SK-N-SH treated with all-trans-retinoic acid at 6 μM for 48 hours (cell line): ENCODE measurements at regions not wholly inside any gene's neighbourhood (a gene's known extent, or its start where the extent isn't known, plus 50 kb on each side); places are given as distances from the start of the nearest gene placed in this dataset.

Source experiments
- ATAC-seq: fragments of 200-7000 bp; cut with Tn5 transposase; 3 replicates; pipeline ENCODE4 v1.9.1; 2020; ENCODE audit warnings: mild to moderate bottlenecking, moderate library complexity
- ARNTL ChIP-seq: fragments of 450-650 bp; formaldehyde crosslinking; IDR thresholded peaks from 2 replicates; pipeline ENCODE4 v1.5.0; 2020; ENCODE audit warnings: low read depth, mild to moderate bottlenecking, moderate library complexity, borderline replicate concordance
- BACH2 ChIP-seq: fragments of 250-450 bp; sonication (Bioruptor Pico); IDR thresholded peaks from 2 replicates; pipeline ENCODE4 v1.9.0; 2021; ENCODE audit warnings: mild to moderate bottlenecking, borderline replicate concordance
- CSDC2 ChIP-seq: fragments of 250-450 bp; sonication (Bioruptor Pico); IDR thresholded peaks from 2 replicates; pipeline ENCODE4 v1.5.0; 2020; ENCODE audit warnings: mild to moderate bottlenecking, moderate library complexity
- ESRRG ChIP-seq: fragments of 250-450 bp; sonication (Bioruptor Pico); IDR thresholded peaks from 2 replicates; pipeline ENCODE4 v1.6.1; 2021; ENCODE audit warnings: mild to moderate bottlenecking
- GLIS3 ChIP-seq: fragments of 250-450 bp; sonication (Bioruptor Pico); IDR thresholded peaks from 2 replicates; pipeline ENCODE4 v1.5.0; 2020; ENCODE audit warnings: mild to moderate bottlenecking, moderate library complexity
- ISL1 ChIP-seq: fragments of 250-450 bp; sonication (Bioruptor Pico); IDR thresholded peaks from 2 replicates; pipeline ENCODE4 v2.1.2; 2022; ENCODE audit warnings: mild to moderate bottlenecking, moderate library complexity
- RARB ChIP-seq: fragments of 250-450 bp; sonication (Bioruptor Pico); IDR thresholded peaks from 2 replicates; pipeline ENCODE4 v1.8.0; 2021; ENCODE audit warnings: mild to moderate bottlenecking, moderate library complexity
- SNAI2 ChIP-seq: fragments of 250-450 bp; sonication (Bioruptor Pico); IDR thresholded peaks from 2 replicates; pipeline ENCODE4 v1.5.0; 2020; ENCODE audit warnings: mild to moderate bottlenecking, moderate library complexity
- TCF4 ChIP-seq: fragments of 250-450 bp; sonication (Bioruptor Pico); IDR thresholded peaks from 2 replicates; pipeline ENCODE4 v1.8.0; 2021; ENCODE audit warnings: mild to moderate bottlenecking, moderate library complexity, borderline replicate concordance
- TOX ChIP-seq: fragments of 250-450 bp; sonication (Bioruptor Pico); IDR thresholded peaks from 2 replicates; pipeline ENCODE4 v1.8.0; 2021; ENCODE audit warnings: mild to moderate bottlenecking, moderate library complexity, borderline replicate concordance
- ZFP3 ChIP-seq: fragments of 250-450 bp; sonication (Bioruptor Pico); IDR thresholded peaks from 2 replicates; pipeline ENCODE4 v1.5.0; 2020; ENCODE audit warnings: mild to moderate bottlenecking, moderate library complexity
- ZFP30 ChIP-seq: fragments of 450-650 bp; formaldehyde crosslinking; IDR thresholded peaks from 2 replicates; pipeline ENCODE4 v1.5.0; 2022; ENCODE audit warnings: mild to moderate bottlenecking, moderate library complexity
- ZNF8 ChIP-seq: fragments of 450-650 bp; formaldehyde crosslinking; IDR thresholded peaks from 2 replicates; pipeline ENCODE4 v1.5.0; 2020; ENCODE audit warnings: mild to moderate bottlenecking, moderate library complexity
- TF ChIP-seq, protein P1 (sequence below): fragments of 250-450 bp; sonication (Bioruptor Pico); IDR thresholded peaks from 2 replicates; pipeline ENCODE4 v1.5.1; 2021; ENCODE audit warnings: mild to moderate bottlenecking, moderate library complexity
- TF ChIP-seq, protein P2 (sequence below): fragments of 250-450 bp; sonication (Bioruptor Pico); IDR thresholded peaks from 2 replicates; pipeline ENCODE4 v1.5.0; 2020; ENCODE audit warnings: mild to moderate bottlenecking, moderate library complexity
- TF ChIP-seq, protein P3 (sequence below): fragments of 250-450 bp; sonication (Bioruptor Pico); IDR thresholded peaks from 2 replicates; pipeline ENCODE4 v1.8.0; 2020; ENCODE audit warnings: mild to moderate bottlenecking, moderate library complexity, borderline replicate concordance
- TF ChIP-seq, protein P4 (sequence below): fragments of 250-450 bp; sonication (Bioruptor Pico); IDR thresholded peaks from 2 replicates; pipeline ENCODE4 v1.5.1; 2020; ENCODE audit warnings: low read depth, mild to moderate bottlenecking, moderate library complexity

DNA sequence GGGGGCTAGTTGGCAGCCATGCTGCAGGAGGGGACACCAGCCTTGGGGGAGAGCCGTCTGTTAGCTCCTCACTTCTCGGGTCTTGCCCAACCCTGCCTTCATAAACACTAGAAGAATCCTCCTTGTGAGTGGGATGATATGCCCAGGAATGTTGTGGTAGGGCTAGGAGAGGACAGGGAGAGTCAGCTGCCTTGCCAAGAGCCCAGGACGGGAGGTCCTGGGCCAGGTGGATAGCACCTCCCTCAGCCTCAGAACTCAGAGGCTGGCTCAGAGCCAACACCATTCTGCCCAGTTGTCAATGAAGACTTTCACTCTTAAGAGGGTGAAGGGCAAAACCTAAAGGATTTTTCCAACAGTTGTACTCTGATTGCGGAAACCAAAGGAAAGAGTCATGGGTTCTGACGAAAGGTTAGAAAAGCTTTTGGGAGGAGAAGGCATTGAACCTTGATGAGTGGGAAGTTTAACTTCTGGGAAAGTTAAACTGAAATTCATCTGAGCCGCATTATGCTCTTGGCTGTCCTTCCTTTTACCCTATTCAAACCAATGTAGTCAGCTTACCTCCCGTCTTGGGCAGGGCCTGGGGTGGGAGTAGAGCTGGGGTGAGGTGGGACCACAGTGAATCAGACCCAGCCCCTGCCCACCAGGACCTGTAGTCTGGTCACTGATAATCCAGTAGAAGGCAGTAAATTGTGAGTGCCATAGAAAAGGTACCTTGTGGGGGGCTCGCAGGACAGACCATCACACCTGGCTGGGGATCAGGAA is 81.9 kb downstream of the FAM43A start:
- TF ChIP-seq ZNF8 (CRISPR knock-in tag) (no peak), CSDC2 (CRISPR knock-in tag) (no peak)
- ATAC-seq, result no peak

DNA sequence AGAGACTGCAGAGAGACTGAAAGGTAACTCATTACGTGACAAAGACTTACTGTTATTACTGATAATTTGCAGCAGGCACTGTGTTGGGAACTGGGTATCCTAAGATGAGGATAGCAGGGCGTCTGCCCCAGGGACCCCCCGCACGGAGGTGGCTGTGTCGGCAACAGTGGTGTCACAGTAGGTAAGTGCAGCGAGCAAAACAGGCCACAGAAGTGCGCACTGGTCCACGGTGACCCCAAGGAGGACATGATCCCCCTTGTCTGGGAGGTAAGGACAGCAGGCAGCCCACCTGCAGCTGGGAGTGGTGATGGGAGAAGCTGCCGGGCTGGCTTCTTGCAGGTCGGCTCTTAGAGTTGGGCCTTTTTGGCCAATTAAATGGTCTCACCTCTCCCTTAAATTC is 82.9 kb downstream of the FAM43A start:
- ATAC-seq, result no peak
- TF ChIP-seq ZFP3 (CRISPR knock-in tag) (no peak), TCF4 (CRISPR knock-in tag) (no peak), BACH2 (CRISPR knock-in tag) (no peak), CSDC2 (CRISPR knock-in tag) (no peak), TOX (CRISPR knock-in tag) (no peak), RARB (CRISPR knock-in tag) (no peak), ISL1 (CRISPR knock-in tag) (no peak)
- TF ChIP-seq, protein P1, sequence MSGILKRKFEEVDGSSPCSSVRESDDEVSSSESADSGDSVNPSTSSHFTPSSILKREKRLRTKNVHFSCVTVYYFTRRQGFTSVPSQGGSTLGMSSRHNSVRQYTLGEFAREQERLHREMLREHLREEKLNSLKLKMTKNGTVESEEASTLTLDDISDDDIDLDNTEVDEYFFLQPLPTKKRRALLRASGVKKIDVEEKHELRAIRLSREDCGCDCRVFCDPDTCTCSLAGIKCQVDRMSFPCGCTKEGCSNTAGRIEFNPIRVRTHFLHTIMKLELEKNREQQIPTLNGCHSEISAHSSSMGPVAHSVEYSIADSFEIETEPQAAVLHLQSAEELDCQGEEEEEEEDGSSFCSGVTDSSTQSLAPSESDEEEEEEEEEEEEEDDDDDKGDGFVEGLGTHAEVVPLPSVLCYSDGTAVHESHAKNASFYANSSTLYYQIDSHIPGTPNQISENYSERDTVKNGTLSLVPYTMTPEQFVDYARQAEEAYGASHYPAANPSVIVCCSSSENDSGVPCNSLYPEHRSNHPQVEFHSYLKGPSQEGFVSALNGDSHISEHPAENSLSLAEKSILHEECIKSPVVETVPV (CRISPR knock-in tag), result no peak
- TF ChIP-seq, protein P2, sequence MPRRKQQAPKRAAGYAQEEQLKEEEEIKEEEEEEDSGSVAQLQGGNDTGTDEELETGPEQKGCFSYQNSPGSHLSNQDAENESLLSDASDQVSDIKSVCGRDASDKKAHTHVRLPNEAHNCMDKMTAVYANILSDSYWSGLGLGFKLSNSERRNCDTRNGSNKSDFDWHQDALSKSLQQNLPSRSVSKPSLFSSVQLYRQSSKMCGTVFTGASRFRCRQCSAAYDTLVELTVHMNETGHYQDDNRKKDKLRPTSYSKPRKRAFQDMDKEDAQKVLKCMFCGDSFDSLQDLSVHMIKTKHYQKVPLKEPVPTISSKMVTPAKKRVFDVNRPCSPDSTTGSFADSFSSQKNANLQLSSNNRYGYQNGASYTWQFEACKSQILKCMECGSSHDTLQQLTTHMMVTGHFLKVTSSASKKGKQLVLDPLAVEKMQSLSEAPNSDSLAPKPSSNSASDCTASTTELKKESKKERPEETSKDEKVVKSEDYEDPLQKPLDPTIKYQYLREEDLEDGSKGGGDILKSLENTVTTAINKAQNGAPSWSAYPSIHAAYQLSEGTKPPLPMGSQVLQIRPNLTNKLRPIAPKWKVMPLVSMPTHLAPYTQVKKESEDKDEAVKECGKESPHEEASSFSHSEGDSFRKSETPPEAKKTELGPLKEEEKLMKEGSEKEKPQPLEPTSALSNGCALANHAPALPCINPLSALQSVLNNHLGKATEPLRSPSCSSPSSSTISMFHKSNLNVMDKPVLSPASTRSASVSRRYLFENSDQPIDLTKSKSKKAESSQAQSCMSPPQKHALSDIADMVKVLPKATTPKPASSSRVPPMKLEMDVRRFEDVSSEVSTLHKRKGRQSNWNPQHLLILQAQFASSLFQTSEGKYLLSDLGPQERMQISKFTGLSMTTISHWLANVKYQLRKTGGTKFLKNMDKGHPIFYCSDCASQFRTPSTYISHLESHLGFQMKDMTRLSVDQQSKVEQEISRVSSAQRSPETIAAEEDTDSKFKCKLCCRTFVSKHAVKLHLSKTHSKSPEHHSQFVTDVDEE (CRISPR knock-in tag), result no peak
- TF ChIP-seq, protein P3, sequence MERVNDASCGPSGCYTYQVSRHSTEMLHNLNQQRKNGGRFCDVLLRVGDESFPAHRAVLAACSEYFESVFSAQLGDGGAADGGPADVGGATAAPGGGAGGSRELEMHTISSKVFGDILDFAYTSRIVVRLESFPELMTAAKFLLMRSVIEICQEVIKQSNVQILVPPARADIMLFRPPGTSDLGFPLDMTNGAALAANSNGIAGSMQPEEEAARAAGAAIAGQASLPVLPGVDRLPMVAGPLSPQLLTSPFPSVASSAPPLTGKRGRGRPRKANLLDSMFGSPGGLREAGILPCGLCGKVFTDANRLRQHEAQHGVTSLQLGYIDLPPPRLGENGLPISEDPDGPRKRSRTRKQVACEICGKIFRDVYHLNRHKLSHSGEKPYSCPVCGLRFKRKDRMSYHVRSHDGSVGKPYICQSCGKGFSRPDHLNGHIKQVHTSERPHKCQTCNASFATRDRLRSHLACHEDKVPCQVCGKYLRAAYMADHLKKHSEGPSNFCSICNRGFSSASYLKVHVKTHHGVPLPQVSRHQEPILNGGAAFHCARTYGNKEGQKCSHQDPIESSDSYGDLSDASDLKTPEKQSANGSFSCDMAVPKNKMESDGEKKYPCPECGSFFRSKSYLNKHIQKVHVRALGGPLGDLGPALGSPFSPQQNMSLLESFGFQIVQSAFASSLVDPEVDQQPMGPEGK (CRISPR knock-in tag), result no peak
- TF ChIP-seq, all 23 proteins: peak for 0

DNA sequence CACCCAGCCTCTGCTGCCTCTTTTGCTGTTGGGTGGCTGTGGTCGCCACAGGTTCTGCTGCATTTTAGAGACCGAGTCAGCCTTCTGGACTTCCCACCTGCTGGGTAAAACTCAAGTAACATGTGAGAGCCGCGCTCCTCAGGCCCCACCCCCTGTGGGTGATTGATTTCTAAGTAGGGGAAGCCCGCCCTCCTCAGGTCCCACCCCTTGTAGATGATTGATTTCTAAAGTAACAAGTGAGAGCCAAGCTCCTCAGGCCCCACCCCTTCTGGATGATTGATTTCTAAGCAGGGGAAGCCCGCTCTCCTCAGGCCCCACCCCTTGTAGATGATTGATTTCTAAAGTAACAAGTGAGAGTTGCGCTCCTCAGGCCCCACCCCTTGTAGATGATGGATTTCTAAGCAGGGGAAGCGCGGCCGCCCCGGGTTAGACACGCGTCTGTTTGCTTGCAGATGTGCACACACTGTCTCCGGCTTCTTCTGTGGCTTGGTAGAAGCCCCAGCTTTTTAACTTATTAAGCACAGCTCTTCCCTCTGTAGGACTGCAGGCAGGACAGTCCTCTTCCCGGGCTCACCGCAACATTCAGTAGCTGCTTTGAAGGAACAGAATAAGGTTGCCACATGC is 83.4 kb downstream of the FAM43A start:
- TF ChIP-seq ZFP30 (no peak), RARB (CRISPR knock-in tag) (no peak), ZFP3 (CRISPR knock-in tag) (no peak), TOX (CRISPR knock-in tag) (no peak), ZNF8 (CRISPR knock-in tag) (no peak), ARNTL (CRISPR knock-in tag) (no peak), TCF4 (CRISPR knock-in tag) (no peak), ESRRG (CRISPR knock-in tag) (no peak), SNAI2 (CRISPR knock-in tag) (no peak)
- TF ChIP-seq, protein P4, sequence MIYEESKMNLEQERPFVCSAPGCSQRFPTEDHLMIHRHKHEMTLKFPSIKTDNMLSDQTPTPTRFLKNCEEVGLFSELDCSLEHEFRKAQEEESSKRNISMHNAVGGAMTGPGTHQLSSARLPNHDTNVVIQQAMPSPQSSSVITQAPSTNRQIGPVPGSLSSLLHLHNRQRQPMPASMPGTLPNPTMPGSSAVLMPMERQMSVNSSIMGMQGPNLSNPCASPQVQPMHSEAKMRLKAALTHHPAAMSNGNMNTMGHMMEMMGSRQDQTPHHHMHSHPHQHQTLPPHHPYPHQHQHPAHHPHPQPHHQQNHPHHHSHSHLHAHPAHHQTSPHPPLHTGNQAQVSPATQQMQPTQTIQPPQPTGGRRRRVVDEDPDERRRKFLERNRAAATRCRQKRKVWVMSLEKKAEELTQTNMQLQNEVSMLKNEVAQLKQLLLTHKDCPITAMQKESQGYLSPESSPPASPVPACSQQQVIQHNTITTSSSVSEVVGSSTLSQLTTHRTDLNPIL (CRISPR knock-in tag), result no peak
- ATAC-seq, result peak; percentile 97

DNA sequence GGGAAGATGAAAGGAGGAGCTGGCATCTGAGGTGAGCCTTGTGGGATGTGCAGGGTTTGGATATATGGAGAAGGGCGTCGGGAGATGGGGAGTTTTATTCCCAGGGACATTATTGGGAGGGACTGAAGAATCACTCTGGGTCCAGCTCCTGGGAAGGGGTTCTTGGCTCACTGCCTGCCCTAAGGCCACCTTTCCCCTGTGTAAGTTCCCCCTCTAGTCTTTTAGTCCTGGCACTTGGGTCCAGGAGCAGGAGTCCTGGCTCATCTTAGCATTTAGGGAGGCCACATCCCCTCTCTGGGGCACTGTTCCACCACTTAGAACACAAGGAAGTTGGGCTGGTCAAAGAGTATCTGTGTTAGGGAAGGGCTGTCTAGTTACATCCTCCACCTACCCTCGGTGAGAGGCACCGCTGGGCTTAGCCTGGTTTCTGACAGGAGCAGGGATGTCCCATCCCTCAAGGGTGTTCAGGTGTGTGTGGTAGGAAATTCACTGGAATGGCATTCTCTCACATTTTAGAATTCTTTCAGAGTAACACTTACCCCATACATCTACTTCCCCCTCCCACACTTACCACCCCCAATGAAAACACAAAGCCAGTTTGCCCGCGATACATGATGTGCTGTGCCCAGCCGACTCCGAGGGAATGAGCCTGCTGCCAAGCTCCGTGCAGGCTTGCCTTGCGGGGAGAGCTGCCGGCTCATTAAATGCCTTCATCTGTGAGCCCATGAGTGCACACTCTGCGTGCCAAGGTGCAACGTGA is 86.7 kb downstream of the FAM43A start:
- TF ChIP-seq GLIS3, result no peak
- no peak for TF ChIP-seq TCF4 (CRISPR knock-in tag)
- no peak for TF ChIP-seq ZNF8 (CRISPR knock-in tag)
- TF ChIP-seq, protein P4 (CRISPR knock-in tag), result no peak
- TF ChIP-seq, protein P1 (CRISPR knock-in tag), result no peak
- TF ChIP-seq, all 23 proteins: peak for 0

More for the DNA sequence above, 86.7 kb downstream of the FAM43A start:
- no peak for ATAC-seq
